ENCODE measurements at regions not wholly inside any gene's neighbourhood (a gene's known extent, or its start where the extent isn't known, plus 50 kb on each side); places are given as distances from the start of the nearest gene placed in this dataset.

DNA sequence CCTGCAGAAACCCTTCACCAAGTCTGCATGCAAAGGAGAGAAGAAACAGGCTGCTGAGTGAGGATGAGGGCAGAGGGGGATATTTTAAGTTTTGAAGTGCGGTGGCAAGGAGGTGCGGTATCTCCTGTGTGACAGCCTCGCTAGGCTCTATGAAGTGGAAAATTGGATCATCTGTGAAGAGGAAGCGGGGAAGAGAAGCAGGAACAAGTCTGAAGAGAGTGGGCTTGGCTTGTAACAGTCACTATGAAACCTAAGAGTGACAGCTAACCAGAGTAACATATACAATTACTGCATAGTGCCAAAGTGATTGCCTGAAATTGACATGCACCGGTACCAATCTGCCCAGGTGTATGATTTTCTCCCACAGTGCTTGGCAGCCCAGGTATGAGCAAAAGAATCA lies 287.5 kb upstream of the KLF14 start:
- Mint-ChIP-seq H3K4me1 (no peaks in the 10 kb centered on the region), H3K9me3 (no peaks in the 10 kb centered on the region), H3K4me3 (no peak overlapping the region), H3K27me3 (ENCODE audit: low read depth) (no peaks in the 10 kb centered on the region), H3K27ac (no peak overlapping the region), H3K36me3 (no peaks in the 10 kb centered on the region; the same call in 1 of the 2 replicates)
- CTCF ChIA-PET = interaction anchor here (0.6 to 1.1 kb wide), 2 partner anchors 19 to 125 kb away, joined by 4 to 5 read pairs; no protein-coding TSS in a partner anchor
- POLR2A ChIA-PET = no interaction called here
- DNase-seq (ENCODE audit: low spot score) = no peak
- no peak for TF ChIP-seq MXD4 (CRISPR knock-in tag; IDR thresholded peaks at IDR 0.05; ENCODE audit: borderline replicate concordance)
- no peak for TF ChIP-seq ZBTB21 (CRISPR knock-in tag; IDR thresholded peaks at IDR 0.05; ENCODE audit: borderline replicate concordance)
- no peak for TF ChIP-seq OVOL2 (CRISPR knock-in tag; IDR thresholded peaks at IDR 0.05; ENCODE audit: borderline replicate concordance)
- no peak for ATAC-seq

DNA sequence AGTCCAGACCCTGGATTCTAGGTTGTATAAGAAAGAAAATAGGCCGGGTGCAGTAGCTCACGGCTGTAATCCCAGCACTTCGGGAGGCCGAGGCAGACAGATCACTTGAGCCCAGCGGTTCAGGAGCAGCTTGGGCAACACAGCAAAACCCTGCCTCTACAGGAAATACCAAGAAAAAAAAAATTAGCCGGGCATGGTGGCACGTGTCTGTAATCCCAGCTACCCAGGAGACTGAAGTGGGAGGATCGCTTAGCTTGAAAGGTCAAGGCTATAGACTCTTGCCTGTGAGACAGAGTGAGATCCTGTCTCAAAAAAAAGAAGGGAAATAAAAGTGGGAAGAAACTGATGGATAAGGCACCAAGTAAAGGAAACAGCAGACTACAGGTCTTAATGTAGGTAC lies 287.9 kb upstream of the KLF14 start:
- Mint-ChIP-seq H3K4me3 (no peak overlapping the region), H3K27ac (no peak overlapping the region), H3K4me1 (peaks cover 2% of the 10 kb centered on the region; the same call in 1 of the 2 replicates), H3K27me3 (ENCODE audit: low read depth) (no peaks in the 10 kb centered on the region), H3K9me3 (no peaks in the 10 kb centered on the region), H3K36me3 (no peaks in the 10 kb centered on the region; the same call in 1 of the 2 replicates)
- ChIA-PET CTCF (interaction anchor here (0.6 to 1.1 kb wide), 2 partner anchors 18 to 125 kb away, joined by 4 to 5 read pairs; no protein-coding TSS in a partner anchor), POLR2A (no interaction called here)
- TF ChIP-seq, protein P1, sequence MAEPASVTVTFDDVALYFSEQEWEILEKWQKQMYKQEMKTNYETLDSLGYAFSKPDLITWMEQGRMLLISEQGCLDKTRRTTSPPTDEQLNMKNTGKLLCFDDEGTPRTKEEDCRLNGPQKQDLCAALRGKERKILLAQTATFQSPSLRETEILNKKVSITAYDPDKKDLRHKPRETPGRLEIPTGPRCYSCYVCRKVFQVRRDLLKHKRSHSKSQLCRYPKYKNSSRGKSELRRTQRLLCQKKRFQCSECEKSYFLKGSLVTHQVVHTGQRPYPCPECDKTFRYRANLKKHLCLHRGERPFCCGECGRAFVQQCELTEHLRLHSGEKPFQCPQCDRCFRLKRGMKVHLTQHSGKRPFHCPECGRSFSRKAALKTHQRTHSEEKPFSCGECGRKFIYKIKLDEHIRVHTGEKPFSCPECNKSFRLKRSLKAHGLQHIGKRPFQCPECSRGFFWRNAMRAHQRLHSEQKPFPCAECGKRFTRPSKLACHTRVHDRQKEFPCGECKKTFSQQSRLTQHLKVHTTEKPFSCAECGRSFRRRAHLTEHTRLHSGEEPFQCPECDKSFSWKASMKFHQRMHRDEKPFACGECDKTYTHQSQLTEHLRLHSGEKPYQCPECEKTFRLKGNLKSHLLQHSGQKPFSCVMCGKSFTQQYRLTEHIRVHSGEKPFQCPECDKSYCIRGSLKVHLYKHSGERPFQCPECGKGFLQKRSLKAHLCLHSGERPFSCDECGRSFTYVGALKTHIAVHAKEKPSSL (CRISPR knock-in tag; conservative IDR thresholded peaks at IDR 0.05) = no peak
- no peak for TF ChIP-seq SMAD4 (CRISPR knock-in tag; IDR thresholded peaks at IDR 0.05)
- TF ChIP-seq ATF1 (CRISPR knock-in tag; IDR thresholded peaks at IDR 0.05) = no peak
- TF ChIP-seq, protein P2, sequence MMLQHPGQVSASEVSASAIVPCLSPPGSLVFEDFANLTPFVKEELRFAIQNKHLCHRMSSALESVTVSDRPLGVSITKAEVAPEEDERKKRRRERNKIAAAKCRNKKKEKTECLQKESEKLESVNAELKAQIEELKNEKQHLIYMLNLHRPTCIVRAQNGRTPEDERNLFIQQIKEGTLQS (CRISPR knock-in tag; conservative IDR thresholded peaks at IDR 0.05) = no peak
- no peak for TF ChIP-seq ZNF671 (CRISPR knock-in tag; IDR thresholded peaks at IDR 0.05)
- no peak for TF ChIP-seq NFE2L1 (CRISPR knock-in tag; IDR thresholded peaks at IDR 0.05)
- TF ChIP-seq NFYB (CRISPR knock-in tag; conservative IDR thresholded peaks at IDR 0.05; ENCODE audit: low read depth) = no peak
- no peak for TF ChIP-seq EMX1 (CRISPR knock-in tag; IDR thresholded peaks at IDR 0.05)
- no peak for TF ChIP-seq PRRX2 (CRISPR knock-in tag; IDR thresholded peaks at IDR 0.05)
- DNase-seq (ENCODE audit: low spot score) (no peak), ATAC-seq (no peak)

- Mint-ChIP-seq H3K27ac (no peak overlapping the region), H3K9me3 (no peaks in the 10 kb centered on the region; the same call in 1 of the 2 replicates), H3K4me1 (peaks cover 11% of the 10 kb centered on the region), H3K4me3 (no peak overlapping the region), H3K27me3 (ENCODE audit: low read depth) (no peaks in the 10 kb centered on the region), H3K36me3 (peaks cover 2% of the 10 kb centered on the region)
- POLR2A ChIA-PET = no interaction called here
- CTCF ChIA-PET = interaction anchor here (0.6 to 3.2 kb wide), 6 partner anchors 13 to 185 kb away, joined by 3 to 10 read pairs (median 3); no protein-coding TSS in a partner anchor
- TF ChIP-seq RORB (CRISPR knock-in tag; IDR thresholded peaks at IDR 0.05) = no peak
- no peak for TF ChIP-seq NFATC4 (CRISPR knock-in tag; IDR thresholded peaks at IDR 0.05)
- TF ChIP-seq, protein P1 (CRISPR knock-in tag; conservative IDR thresholded peaks at IDR 0.05) = no peak
- TF ChIP-seq ATF2 (CRISPR knock-in tag; IDR thresholded peaks at IDR 0.05; ENCODE audit: borderline replicate concordance, low read depth) = no peak
- TF ChIP-seq ELF4 (CRISPR knock-in tag; IDR thresholded peaks at IDR 0.05; ENCODE audit: low read depth) = no peak
- no peak for TF ChIP-seq GABPB1 (CRISPR knock-in tag; IDR thresholded peaks at IDR 0.05)
- no peak for TF ChIP-seq TCF7 (CRISPR knock-in tag; IDR thresholded peaks at IDR 0.05; ENCODE audit: low read depth)
- no peak for TF ChIP-seq SOX15 (CRISPR knock-in tag; IDR thresholded peaks at IDR 0.05)
- TF ChIP-seq SMAD4 (CRISPR knock-in tag; IDR thresholded peaks at IDR 0.05) = no peak
- no peak for TF ChIP-seq ZNF263 (CRISPR knock-in tag; IDR thresholded peaks at IDR 0.05; ENCODE audit: low read depth)
- no peak for TF ChIP-seq ZNF121 (CRISPR knock-in tag; IDR thresholded peaks at IDR 0.05)
- TF ChIP-seq, protein P3, sequence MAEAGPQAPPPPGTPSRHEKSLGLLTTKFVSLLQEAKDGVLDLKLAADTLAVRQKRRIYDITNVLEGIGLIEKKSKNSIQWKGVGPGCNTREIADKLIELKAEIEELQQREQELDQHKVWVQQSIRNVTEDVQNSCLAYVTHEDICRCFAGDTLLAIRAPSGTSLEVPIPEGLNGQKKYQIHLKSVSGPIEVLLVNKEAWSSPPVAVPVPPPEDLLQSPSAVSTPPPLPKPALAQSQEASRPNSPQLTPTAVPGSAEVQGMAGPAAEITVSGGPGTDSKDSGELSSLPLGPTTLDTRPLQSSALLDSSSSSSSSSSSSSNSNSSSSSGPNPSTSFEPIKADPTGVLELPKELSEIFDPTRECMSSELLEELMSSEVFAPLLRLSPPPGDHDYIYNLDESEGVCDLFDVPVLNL (CRISPR knock-in tag; IDR thresholded peaks at IDR 0.05; ENCODE audit: borderline replicate concordance, low read depth) = no peak
- no peak for TF ChIP-seq RELA (CRISPR knock-in tag; IDR thresholded peaks at IDR 0.05; ENCODE audit: borderline replicate concordance)
- TF ChIP-seq ZNF138 (CRISPR knock-in tag; conservative IDR thresholded peaks at IDR 0.05) = no peak
- TF ChIP-seq SP1 (CRISPR knock-in tag; conservative IDR thresholded peaks at IDR 0.05) = no peak
- TF ChIP-seq PRRX2 (CRISPR knock-in tag; IDR thresholded peaks at IDR 0.05) = no peak
- no peak for TF ChIP-seq JUN (CRISPR knock-in tag; IDR thresholded peaks at IDR 0.05)
- TF ChIP-seq FOXP1 (CRISPR knock-in tag; IDR thresholded peaks at IDR 0.05; ENCODE audit: borderline replicate concordance) = no peak
- ATAC-seq = no peak
- no peak for DNase-seq (ENCODE audit: low spot score)
Measured at GRCh38 chr7:131026297-131027000, 292.4 kb upstream of the KLF14 start.

All from WTC11 (cell line).